Right lobe of liver (tissue), 6 donors: ENCODE measurements at regions not wholly inside any gene's neighbourhood (a gene's known extent, or its start where the extent isn't known, plus 50 kb on each side); places are given as distances from the start of the nearest gene placed in this dataset.

Experiments
- ATAC-seq, 4 donors: fragments of 200-7000 bp; cut with Tn5 transposase; one replicate each; pipeline ENCODE4 v1.9.1; 2020; ENCODE audit warnings: mild to moderate bottlenecking in 4 of 4, moderate library complexity in 4 of 4
- DNase-seq, 3 donors: peaks; one replicate each; pipeline ENCODE4 v3.0.0-alpha.2; 2020
- H3K27ac ChIP-seq, 3 donors: fragments of 200-600 bp; one replicate each; pipeline ENCODE4 v1.8.0; 2022
- H3K27me3 ChIP-seq, 2 donors: fragments of 200-600 bp; one replicate each; pipeline ENCODE4 v1.8.0; 2022
- H3K36me3 ChIP-seq, 4 donors: fragments of 200-600 bp; sonication (generic) in 1 of 4; one replicate each; pipeline versions ENCODE4 v1.5.1 to v1.8.0; 2017 to 2022; ENCODE audit warnings: control low read depth in 1 of 4
- H3K4me1 ChIP-seq, 4 donors: fragments of 200-600 bp; sonication (generic) in 1 of 4; one replicate each; pipeline versions ENCODE4 v1.5.1 to v1.8.0; 2017 to 2022; ENCODE audit warnings: control low read depth in 1 of 4
- H3K4me3 ChIP-seq, 3 donors: fragments of 200-600 bp; one replicate each; pipeline ENCODE4 v1.8.0; 2022
- H3K9me3 ChIP-seq, 4 donors: fragments of 200-600 bp; sonication (generic) in 1 of 4; one replicate each; pipeline versions ENCODE4 v1.5.1 to v1.8.0; 2017 to 2022; ENCODE audit warnings: control low read depth in 1 of 4
- CTCF ChIP-seq, 4 donors: fragments of 200-600 bp in 3 of 4; fragments of 450-650 bp in 1 of 4; IDR thresholded peaks; one replicate each; pipeline versions ENCODE4 v1.5.1 to v1.8.0; 2016 to 2022; ENCODE audit warnings: antibody characterized with exemption in 4 of 4, mild to moderate bottlenecking in 2 of 4
- POLR2A ChIP-seq: fragments of 450-650 bp; IDR thresholded peaks from one replicate; pipeline ENCODE4 v1.6.1; 2017; ENCODE audit warnings: antibody characterized with exemption, mild to moderate bottlenecking
- WGBS: methylation state at CpG from one replicate; pipeline ENCODE4 v1.1.6; 2018; ENCODE audit warnings: low coverage, low lambda C conversion rate; ENCODE audit not compliant: insufficient coverage; ENCODE audit errors: missing lambda C conversion rate; 5-methylcytosine and 5-hydroxymethylcytosine counted together
- intact Hi-C, 2 donors: fragments of 100-400 bp; cut with DNase I; formaldehyde crosslinking; loops; one replicate each; pipeline versions ENCODE4 v1.11.2 to v1.14.1; 2022
- donor health status: DM: no; HTN: yes; CAD: no.
- donor health status: DM: no; HTN: no; CAD: no.
- donor health status: DM: no; HTN: no; CAD: no.
- donor health status: DM: no; HTN: yes; CAD: no.
- donor health status: DM: no; HTN: yes; CAD: no.

- Histone ChIP-seq H3K4me1 (no peaks in the 10 kb centered on the region), H3K9me3 (no peaks in the 10 kb centered on the region), H3K36me3 (no peaks in the 10 kb centered on the region), H3K27me3 (no peaks in the 10 kb centered on the region), H3K4me3 (no peak overlapping the region), H3K27ac (no peak overlapping the region)
- intact Hi-C loops, result no loop called here
- ATAC-seq (peak; percentile 58 to 71 (median 66)), DNase-seq (peak in 1 of 3 donors; percentile 42)
- TF ChIP-seq POLR2A (no peak), CTCF (IDR thresholded peaks at IDR 0.05) (no peak)
- WGBS, result 7% methylated on average over 6 of the region's 68 CpGs
Observed at GRCh38 chr3:128555098-128555825, 62.3 kb upstream of the GATA2 start.

DNA sequence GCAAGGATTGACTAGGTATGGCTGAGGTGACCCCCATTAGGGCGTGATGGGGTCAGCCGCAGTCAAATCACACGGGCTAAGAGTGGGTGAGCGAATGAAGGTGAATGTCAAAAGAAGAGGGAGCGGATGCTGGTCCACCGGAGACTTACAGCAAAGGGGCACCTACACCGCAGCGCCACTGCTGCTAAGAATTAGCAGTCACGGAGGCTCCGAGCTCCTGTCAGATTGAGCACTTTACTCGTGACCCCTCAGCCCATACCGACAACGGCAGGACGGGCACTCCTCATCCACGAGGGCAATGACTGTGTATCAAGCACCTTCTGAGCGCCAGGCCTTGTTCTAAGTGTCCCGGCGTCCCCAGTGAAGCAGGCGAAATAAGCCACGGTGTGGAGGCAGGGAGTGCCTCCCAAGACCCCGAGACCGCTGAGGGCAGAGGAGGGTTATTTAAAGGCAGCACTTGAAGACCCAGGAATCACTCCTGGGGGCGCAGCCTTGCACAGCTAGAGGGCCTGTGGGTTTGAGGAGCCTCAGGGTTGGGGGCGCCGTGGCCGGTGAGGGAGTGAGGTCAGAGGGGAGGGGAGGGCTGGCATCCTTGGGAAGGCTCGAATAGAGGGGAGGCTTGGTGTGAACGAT is 61.6 kb upstream of the GATA2 start:
- Histone ChIP-seq H3K36me3 (no peaks in the 10 kb centered on the region), H3K27me3 (no peaks in the 10 kb centered on the region), H3K4me3 (no peak overlapping the region), H3K4me1 (no peaks in the 10 kb centered on the region), H3K27ac (no peak overlapping the region), H3K9me3 (no peaks in the 10 kb centered on the region)
- DNase-seq, result no peak
- 43% methylated on average over 6 of the region's 28 CpGs for WGBS
- intact Hi-C loops, result no loop called here
- no peak for ATAC-seq
- no peak for TF ChIP-seq POLR2A
- TF ChIP-seq CTCF (IDR thresholded peaks at IDR 0.05), result no peak

DNA sequence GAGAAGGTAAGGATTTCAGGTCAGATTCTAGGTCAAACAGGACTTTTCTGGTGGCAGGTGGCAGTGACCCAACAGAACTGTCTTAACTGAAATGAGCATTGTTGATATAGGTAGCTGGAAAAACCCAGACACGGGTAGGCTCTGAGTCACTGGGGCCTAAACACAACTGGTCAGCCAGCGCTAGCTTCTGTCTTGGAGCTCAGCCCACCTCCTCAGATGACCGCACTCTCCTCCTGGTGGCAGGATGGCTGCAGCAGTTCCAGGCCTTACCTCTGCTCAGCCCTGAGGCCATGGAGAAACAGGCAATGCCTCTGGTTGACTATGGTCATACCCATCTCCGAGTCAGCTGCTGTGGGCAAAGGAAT is 61.1 kb upstream of the GATA2 start:
- intact Hi-C loops, result no loop called here
- H3K9me3 ChIP-seq, result no peaks in the 10 kb centered on the region
- H3K36me3 ChIP-seq, result no peaks in the 10 kb centered on the region
- H3K4me3 ChIP-seq, result no peak overlapping the region
- no peak for ATAC-seq
- no peak for TF ChIP-seq POLR2A
- no peak for TF ChIP-seq CTCF (IDR thresholded peaks at IDR 0.05)
- H3K4me1 ChIP-seq, result no peaks in the 10 kb centered on the region
- no peak for DNase-seq
- no peak overlapping the region for H3K27ac ChIP-seq
- no peaks in the 10 kb centered on the region for H3K27me3 ChIP-seq
- no CpG with 5 or more reads among the region's 4 CpGs for WGBS

DNA sequence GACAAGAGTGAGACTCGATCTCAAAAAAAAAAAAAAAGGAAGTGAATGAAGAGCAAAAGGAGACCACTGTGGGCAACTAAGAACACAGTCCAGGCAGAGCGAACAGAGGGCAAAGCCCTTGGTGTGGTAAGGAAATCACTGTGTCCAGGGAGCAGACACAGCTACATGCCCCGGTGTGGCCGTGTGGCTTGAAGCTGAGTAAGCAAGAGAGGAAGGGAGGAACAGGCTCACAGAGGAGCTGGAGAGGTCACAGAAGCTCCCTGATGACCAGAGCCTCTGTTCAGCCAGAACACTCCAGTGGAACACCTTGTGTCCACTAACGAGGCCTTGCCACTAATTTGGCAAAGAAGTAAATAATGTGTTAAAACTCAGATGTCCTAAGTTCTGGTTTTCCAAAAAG is 60.6 kb upstream of the GATA2 start:
- intact Hi-C loops, result no loop called here
- no peaks in the 10 kb centered on the region for H3K27me3 ChIP-seq
- DNase-seq, result no peak
- TF ChIP-seq POLR2A (no peak), CTCF (IDR thresholded peaks at IDR 0.05) (no peak)
- H3K4me1 ChIP-seq, result no peaks in the 10 kb centered on the region
- H3K9me3 ChIP-seq, result no peaks in the 10 kb centered on the region
- H3K36me3 ChIP-seq, result no peaks in the 10 kb centered on the region
- 48% methylated on average over 4 of the region's 5 CpGs for WGBS
- no peak overlapping the region for H3K4me3 ChIP-seq
- no peak overlapping the region for H3K27ac ChIP-seq
- ATAC-seq, result no peak
